ENCODE measurements at regions not wholly inside any gene's neighbourhood (a gene's known extent, or its start where the extent isn't known, plus 50 kb on each side); places are given as distances from the start of the nearest gene placed in this dataset.

DNA sequence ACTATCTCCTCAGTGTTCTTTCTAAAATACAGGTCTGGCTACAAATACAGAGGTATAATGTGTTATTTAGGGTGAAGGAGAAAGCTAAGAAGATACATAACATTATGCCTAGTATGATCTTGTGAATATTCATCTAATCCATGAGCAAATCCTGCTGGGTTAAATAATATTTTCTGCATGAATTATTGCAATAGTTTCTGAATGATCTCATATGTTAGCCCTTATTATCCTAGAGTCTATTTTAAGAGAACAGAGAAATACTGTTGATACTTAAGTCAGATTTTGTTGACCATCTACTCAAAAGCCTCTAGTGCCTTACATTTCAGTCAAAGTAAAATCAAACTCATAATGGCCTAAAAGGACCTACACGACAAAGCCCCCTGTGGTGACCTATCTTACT, 382.3 kb downstream of the FIGN start:
- H3K4me3 ChIP-seq (ENCODE audit: low read depth in 1 of 2, low read length in 1 of 2): no peak overlapping the region
- TF ChIP-seq, protein P1, sequence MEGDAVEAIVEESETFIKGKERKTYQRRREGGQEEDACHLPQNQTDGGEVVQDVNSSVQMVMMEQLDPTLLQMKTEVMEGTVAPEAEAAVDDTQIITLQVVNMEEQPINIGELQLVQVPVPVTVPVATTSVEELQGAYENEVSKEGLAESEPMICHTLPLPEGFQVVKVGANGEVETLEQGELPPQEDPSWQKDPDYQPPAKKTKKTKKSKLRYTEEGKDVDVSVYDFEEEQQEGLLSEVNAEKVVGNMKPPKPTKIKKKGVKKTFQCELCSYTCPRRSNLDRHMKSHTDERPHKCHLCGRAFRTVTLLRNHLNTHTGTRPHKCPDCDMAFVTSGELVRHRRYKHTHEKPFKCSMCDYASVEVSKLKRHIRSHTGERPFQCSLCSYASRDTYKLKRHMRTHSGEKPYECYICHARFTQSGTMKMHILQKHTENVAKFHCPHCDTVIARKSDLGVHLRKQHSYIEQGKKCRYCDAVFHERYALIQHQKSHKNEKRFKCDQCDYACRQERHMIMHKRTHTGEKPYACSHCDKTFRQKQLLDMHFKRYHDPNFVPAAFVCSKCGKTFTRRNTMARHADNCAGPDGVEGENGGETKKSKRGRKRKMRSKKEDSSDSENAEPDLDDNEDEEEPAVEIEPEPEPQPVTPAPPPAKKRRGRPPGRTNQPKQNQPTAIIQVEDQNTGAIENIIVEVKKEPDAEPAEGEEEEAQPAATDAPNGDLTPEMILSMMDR (IDR thresholded peaks at IDR 0.05): no peak
- peaks cover 1% of the 10 kb centered on the region for H3K27me3 ChIP-seq
- H3K4me1 ChIP-seq (ENCODE audit: control insufficient read depth in 1 of 2, insufficient read depth in 1 of 2, low read depth in 1 of 2, low read length in 1 of 2): no peaks in the 10 kb centered on the region
- no peaks in the 10 kb centered on the region for H3K9me3 ChIP-seq
- H3K27ac ChIP-seq: no peak overlapping the region
- no peaks in the 10 kb centered on the region for H3K36me3 ChIP-seq

DNA sequence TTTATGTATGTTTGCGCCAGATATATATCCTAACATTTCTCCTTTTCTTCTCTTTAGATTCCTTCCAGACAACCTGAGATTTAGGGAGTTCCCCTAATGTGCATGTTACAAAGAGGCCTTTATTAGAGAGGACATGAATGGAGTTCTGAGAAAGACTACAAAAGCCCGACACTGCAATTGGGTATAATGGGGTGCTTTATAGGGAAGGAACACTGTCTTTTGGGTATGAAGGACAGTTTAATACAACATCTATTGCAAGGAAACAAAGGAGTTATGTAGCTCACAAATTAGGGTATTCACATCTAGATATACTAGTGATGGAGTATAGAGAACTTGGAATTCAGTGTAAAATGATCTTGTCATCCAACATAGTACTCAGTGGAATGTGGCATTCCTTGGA, 383.8 kb downstream of the FIGN start:
- no peak overlapping the region for H3K27ac ChIP-seq
- no peaks in the 10 kb centered on the region for H3K36me3 ChIP-seq
- H3K4me1 ChIP-seq (ENCODE audit: control insufficient read depth in 1 of 2, insufficient read depth in 1 of 2, low read depth in 1 of 2, low read length in 1 of 2): no peaks in the 10 kb centered on the region
- H3K9me3 ChIP-seq: no peaks in the 10 kb centered on the region
- TF ChIP-seq, protein P1 (IDR thresholded peaks at IDR 0.05): no peak
- H3K27me3 ChIP-seq: peaks cover 10% of the 10 kb centered on the region
- H3K4me3 ChIP-seq (ENCODE audit: low read depth in 1 of 2, low read length in 1 of 2): no peak overlapping the region

DNA sequence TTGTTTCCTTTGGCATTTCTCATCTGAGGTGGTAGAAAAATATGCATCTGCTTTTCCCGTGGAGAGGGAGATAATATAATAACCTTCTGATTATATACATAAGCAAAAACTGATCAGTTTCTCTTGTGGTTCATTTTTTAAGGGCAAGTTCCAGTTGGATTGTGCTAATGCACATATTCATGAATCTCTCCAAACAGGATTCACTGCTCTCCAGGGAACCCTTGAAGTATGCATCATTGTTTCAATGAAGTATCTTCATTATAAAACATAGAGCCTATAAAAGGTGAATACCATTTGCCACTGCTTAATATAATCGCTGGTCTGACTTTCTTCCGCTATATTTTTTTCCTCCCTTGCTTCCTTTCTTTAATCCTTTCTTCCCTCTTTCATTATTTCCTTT, 384.7 kb downstream of the FIGN start:
- Histone ChIP-seq H3K4me3 (ENCODE audit: low read depth in 1 of 2, low read length in 1 of 2) (no peak overlapping the region), H3K27ac (no peak overlapping the region), H3K4me1 (ENCODE audit: control insufficient read depth in 1 of 2, insufficient read depth in 1 of 2, low read depth in 1 of 2, low read length in 1 of 2) (no peaks in the 10 kb centered on the region), H3K36me3 (no peaks in the 10 kb centered on the region), H3K27me3 (peaks cover 10% of the 10 kb centered on the region), H3K9me3 (no peaks in the 10 kb centered on the region)
- TF ChIP-seq, protein P1 (IDR thresholded peaks at IDR 0.05): no peak

DNA sequence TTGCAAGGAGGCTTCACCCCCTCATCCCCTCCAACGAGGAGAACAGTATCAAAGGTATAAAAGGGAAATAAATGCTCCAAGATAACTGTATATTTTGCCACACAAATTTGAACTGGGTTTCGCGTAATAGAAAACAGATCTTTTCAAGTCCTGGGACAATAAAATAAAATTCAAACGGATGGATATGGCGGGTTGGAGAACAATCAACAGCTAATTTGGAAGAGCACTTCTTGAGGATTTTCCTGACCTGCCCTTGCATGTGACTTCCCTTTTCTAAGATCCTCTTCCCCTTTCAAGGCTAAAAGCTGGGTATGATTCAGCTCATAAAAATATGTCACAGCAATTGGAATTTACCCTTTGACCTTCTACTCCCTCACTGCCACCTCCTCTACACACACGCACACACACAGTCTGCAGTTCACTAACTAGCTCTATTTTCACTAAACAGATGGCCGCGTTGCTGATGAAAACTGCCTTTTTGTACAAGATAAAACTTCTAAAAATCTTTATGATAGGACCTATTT, 386.9 kb downstream of the FIGN start:
- Histone ChIP-seq H3K36me3 (no peaks in the 10 kb centered on the region), H3K4me1 (ENCODE audit: control insufficient read depth in 1 of 2, insufficient read depth in 1 of 2, low read depth in 1 of 2, low read length in 1 of 2) (no peaks in the 10 kb centered on the region), H3K27ac (no peak overlapping the region), H3K27me3 (peaks cover 10% of the 10 kb centered on the region), H3K4me3 (ENCODE audit: low read depth in 1 of 2, low read length in 1 of 2) (no peak overlapping the region), H3K9me3 (no peaks in the 10 kb centered on the region)
- TF ChIP-seq, protein P1 (IDR thresholded peaks at IDR 0.05): no peak

DNA sequence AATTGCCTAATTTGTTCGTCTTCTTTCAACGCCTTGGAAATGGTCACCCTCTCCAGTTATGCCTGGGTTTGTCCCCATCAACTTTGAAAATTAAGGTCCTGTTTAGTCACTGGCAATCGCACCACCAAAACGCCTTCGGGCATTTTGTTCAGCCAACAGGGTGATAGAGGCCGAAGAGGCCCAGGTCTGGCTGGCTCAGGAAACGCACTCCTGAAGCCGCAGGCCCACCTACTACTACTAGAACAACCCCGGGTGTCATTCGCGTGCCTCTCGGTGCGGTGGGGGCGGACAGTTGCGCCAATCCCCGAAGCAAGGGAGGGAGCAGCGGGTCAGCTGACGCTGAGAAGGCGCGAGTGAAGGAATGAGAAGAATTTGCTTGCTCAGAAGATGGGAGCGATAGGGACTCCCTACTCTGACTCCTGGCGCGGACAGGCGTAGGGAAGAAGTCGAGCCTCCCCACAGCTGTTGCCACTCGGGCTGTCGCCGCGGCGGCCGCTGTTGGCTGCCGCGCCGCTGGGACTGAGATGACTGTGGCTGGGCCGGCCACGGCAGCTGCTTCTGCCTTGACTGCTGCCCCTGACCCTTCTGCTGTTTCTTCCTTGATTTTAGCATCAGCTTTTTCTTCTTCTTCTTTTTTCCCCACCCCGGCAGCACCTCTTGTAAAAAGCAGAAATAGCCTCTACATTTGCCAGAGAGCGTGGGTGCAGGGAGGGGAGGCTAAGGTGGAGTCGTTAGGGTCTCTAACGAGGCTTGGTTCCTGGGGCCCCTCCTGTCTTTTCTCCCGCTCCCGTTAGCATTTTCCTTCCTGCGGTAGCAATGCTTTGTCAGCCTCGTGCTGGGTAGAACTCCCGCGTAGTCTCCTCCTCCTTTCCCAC, 387.6 kb downstream of the FIGN start:
- H3K4me3 ChIP-seq (ENCODE audit: low read depth in 1 of 2, low read length in 1 of 2): no peak overlapping the region
- H3K4me1 ChIP-seq (ENCODE audit: control insufficient read depth in 1 of 2, insufficient read depth in 1 of 2, low read depth in 1 of 2, low read length in 1 of 2): no peaks in the 10 kb centered on the region
- TF ChIP-seq, protein P1 (IDR thresholded peaks at IDR 0.05): no peak
- H3K27me3 ChIP-seq: peaks cover 10% of the 10 kb centered on the region
- H3K27ac ChIP-seq: no peak overlapping the region
- no peaks in the 10 kb centered on the region for H3K36me3 ChIP-seq
- H3K9me3 ChIP-seq: no peaks in the 10 kb centered on the region

Measured in neutrophil (primary cell).